SU-DHL-6 (cell line): ENCODE measurements at regions not wholly inside any gene's neighbourhood (a gene's known extent, or its start where the extent isn't known, plus 50 kb on each side); places are given as distances from the start of the nearest gene placed in this dataset.

Experiments used
- H2AFZ ChIP-seq: fragments of 200-600 bp; sonication (generic); 2 replicates; pipeline ENCODE4 v1.6.1; 2014; ENCODE audit warnings: low read depth, mild to moderate bottlenecking, moderate library complexity, mixed read lengths, antibody characterized with exemption, low read length; ENCODE audit not compliant: severe bottlenecking
- H3F3A ChIP-seq: fragments of 200-600 bp; shearing (Covaris generic); 2 replicates; pipeline ENCODE4 v1.6.0; 2016; ENCODE audit warnings: antibody characterized with exemption, mild to moderate bottlenecking; ENCODE audit not compliant: insufficient read depth
- H3K27ac ChIP-seq: fragments of 200-600 bp; sonication (generic); 2 replicates; pipeline ENCODE4 v1.5.1; 2016; ENCODE audit warnings: low read depth, mild to moderate bottlenecking, low read length, moderate library complexity, mixed read lengths
- H3K27me3 ChIP-seq: fragments of 200-600 bp; sonication (generic), shearing (Covaris generic); 2 replicates; pipeline ENCODE4 v1.6.0; 2014; ENCODE audit warnings: mild to moderate bottlenecking, low read length
- H3K36me3 ChIP-seq: fragments of 200-600 bp; sonication (generic); 2 replicates; pipeline ENCODE4 v1.6.1; 2014; ENCODE audit warnings: mild to moderate bottlenecking, low read length, mixed read lengths
- H3K4me2 ChIP-seq: fragments of 300-600, 200-600 bp; shearing (Covaris generic), sonication (generic); 2 replicates; pipeline ENCODE4 v1.6.0; 2014; ENCODE audit warnings: low read length, low read depth, mild to moderate bottlenecking; ENCODE audit not compliant: poor library complexity, severe bottlenecking
- H3K4me3 ChIP-seq: fragments of 200-600 bp; sonication (generic); 2 replicates; pipeline ENCODE4 v1.5.1; 2014; ENCODE audit warnings: antibody characterized with exemption, low read length, mild to moderate bottlenecking, mixed read lengths; ENCODE audit not compliant: insufficient read depth, poor library complexity, severe bottlenecking
- H3K79me2 ChIP-seq: fragments of 200-600 bp; sonication (generic); 2 replicates; pipeline ENCODE4 v1.6.1; 2014; ENCODE audit warnings: mild to moderate bottlenecking, low read length, moderate library complexity; ENCODE audit not compliant: insufficient read depth
- H3K9ac ChIP-seq: fragments of 200-600 bp; sonication (generic); 2 replicates; pipeline ENCODE4 v1.7.0; 2014; ENCODE audit warnings: mild to moderate bottlenecking, low read length
- H3K9me2 ChIP-seq: fragments of 200-600 bp; sonication (generic); replicated peaks from 2 replicates; pipeline ENCODE4 v1.6.1; 2014; ENCODE audit warnings: low read length; ENCODE audit not compliant: insufficient read depth
- H3K9me3 ChIP-seq: fragments of 200-600 bp; sonication (generic); 2 replicates; pipeline ENCODE4 v1.6.1; 2014; ENCODE audit warnings: low read length, mixed read lengths; ENCODE audit not compliant: insufficient read depth
- H4K20me1 ChIP-seq: fragments of 200-600 bp; sonication (generic); 2 replicates; pipeline ENCODE4 v1.6.1; 2014; ENCODE audit warnings: low read depth, mild to moderate bottlenecking, antibody characterized with exemption, low read length, moderate library complexity, mixed read lengths
- EZH2phosphoT487 ChIP-seq: fragments of 200-600 bp; sonication (generic), shearing (Covaris generic); conservative IDR thresholded peaks from 2 replicates; pipeline ENCODE4 v1.6.1; 2018; ENCODE audit warnings: mild to moderate bottlenecking, antibody characterized with exemption, low read length, moderate library complexity, mixed read lengths
- TF ChIP-seq, protein P1 (sequence below): fragments of 200-600 bp; sonication (generic); IDR thresholded peaks from one replicate; pipeline ENCODE4 v1.5.1; 2017; ENCODE audit warnings: antibody characterized with exemption, mild to moderate bottlenecking, low read length, moderate library complexity; ENCODE audit not compliant: insufficient read depth, poor library complexity, severe bottlenecking

DNA sequence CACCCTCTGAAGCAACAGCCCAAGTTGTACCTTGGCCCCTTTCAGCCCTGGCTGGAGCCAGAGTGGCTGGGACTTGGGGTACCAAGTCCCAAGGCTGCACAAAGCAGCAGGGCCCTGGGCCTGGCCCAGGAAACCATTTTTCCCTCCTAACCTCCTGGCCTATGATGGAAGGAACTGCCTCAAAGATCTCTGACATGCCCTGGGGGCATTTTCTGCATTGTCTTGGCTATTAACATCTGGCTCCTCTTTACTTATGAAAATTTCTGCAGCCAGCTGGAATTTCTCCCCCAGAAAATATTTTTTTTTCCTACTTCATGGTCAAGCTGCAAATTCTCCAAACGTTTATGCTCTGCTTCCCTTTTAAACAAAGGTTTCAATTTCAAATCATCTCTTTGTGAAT lies 269.4 kb upstream of the CDYL start:
- Histone ChIP-seq H3K4me2 (no peak overlapping the region), H3K27me3 (no peaks in the 10 kb centered on the region), H2AFZ (no peak overlapping the region), H3K4me3 (no peak overlapping the region), H3K79me2 (no peaks in the 10 kb centered on the region), H3K9me2 (no peaks in the 10 kb centered on the region), H3K36me3 (no peaks in the 10 kb centered on the region), H4K20me1 (no peaks in the 10 kb centered on the region), H3K27ac (no peak overlapping the region), H3F3A (no peaks in the 10 kb centered on the region), H3K9me3 (no peaks in the 10 kb centered on the region), H3K9ac (no peak overlapping the region)
- no peak for TF ChIP-seq EZH2phosphoT487
- TF ChIP-seq, protein P1, sequence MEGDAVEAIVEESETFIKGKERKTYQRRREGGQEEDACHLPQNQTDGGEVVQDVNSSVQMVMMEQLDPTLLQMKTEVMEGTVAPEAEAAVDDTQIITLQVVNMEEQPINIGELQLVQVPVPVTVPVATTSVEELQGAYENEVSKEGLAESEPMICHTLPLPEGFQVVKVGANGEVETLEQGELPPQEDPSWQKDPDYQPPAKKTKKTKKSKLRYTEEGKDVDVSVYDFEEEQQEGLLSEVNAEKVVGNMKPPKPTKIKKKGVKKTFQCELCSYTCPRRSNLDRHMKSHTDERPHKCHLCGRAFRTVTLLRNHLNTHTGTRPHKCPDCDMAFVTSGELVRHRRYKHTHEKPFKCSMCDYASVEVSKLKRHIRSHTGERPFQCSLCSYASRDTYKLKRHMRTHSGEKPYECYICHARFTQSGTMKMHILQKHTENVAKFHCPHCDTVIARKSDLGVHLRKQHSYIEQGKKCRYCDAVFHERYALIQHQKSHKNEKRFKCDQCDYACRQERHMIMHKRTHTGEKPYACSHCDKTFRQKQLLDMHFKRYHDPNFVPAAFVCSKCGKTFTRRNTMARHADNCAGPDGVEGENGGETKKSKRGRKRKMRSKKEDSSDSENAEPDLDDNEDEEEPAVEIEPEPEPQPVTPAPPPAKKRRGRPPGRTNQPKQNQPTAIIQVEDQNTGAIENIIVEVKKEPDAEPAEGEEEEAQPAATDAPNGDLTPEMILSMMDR = no peak

DNA sequence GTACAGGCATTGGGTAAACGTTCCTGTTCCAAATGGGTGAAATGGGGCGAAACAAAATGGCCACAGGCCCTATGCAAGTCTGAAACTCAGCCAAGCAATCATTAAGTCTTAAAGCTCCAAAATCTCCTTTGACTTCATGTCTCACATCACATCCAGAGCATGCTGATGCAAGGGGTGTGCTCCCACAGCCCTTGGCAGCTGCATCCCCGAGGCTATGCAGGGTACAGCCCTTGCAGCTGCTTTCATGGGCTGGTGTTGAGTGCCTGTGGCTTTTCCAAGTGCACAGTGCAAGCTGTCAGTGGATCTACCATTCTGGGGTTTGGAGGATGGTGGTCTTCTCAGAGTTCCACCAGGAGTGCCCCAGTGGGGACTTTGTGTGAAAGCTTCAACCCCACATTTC lies 270.0 kb upstream of the CDYL start:
- no peak overlapping the region for H3K4me2 ChIP-seq
- H3K9me2 ChIP-seq = no peaks in the 10 kb centered on the region
- no peak for TF ChIP-seq EZH2phosphoT487
- TF ChIP-seq, protein P1 = no peak
- no peaks in the 10 kb centered on the region for H4K20me1 ChIP-seq
- H3K27me3 ChIP-seq = no peaks in the 10 kb centered on the region
- H3K9me3 ChIP-seq = no peaks in the 10 kb centered on the region
- H3K9ac ChIP-seq = no peak overlapping the region
- no peaks in the 10 kb centered on the region for H3K79me2 ChIP-seq
- H3F3A ChIP-seq = no peaks in the 10 kb centered on the region
- no peak overlapping the region for H3K4me3 ChIP-seq
- no peak overlapping the region for H3K27ac ChIP-seq
- no peak overlapping the region for H2AFZ ChIP-seq
- no peaks in the 10 kb centered on the region for H3K36me3 ChIP-seq

DNA sequence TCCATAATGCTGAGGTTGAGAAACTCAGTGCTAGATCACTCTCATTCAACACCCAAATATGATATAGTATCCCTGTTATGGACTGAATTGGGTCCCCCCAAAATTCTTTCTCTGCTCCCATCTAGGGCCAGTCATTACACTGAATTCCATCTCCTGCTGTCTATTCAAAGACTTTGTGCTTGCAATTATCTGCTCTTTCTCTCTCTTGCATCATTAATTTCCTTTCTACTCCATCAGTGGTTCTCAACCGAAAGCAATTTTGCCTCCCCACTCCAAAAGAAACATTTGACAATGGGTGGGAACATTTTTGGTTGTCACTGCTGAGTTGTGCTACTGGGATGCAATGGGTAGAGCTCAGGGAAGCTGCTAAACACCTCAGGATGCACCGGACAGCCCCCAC lies 271.5 kb upstream of the CDYL start:
- Histone ChIP-seq H2AFZ (no peak overlapping the region), H3K27me3 (no peaks in the 10 kb centered on the region), H3K79me2 (no peaks in the 10 kb centered on the region), H3K27ac (no peak overlapping the region), H3K36me3 (no peaks in the 10 kb centered on the region), H3K4me2 (no peak overlapping the region), H3F3A (no peaks in the 10 kb centered on the region), H3K4me3 (no peak overlapping the region), H4K20me1 (no peaks in the 10 kb centered on the region), H3K9me3 (no peaks in the 10 kb centered on the region), H3K9ac (no peak overlapping the region), H3K9me2 (no peaks in the 10 kb centered on the region)
- TF ChIP-seq, protein P1 = no peak
- no peak for TF ChIP-seq EZH2phosphoT487

DNA sequence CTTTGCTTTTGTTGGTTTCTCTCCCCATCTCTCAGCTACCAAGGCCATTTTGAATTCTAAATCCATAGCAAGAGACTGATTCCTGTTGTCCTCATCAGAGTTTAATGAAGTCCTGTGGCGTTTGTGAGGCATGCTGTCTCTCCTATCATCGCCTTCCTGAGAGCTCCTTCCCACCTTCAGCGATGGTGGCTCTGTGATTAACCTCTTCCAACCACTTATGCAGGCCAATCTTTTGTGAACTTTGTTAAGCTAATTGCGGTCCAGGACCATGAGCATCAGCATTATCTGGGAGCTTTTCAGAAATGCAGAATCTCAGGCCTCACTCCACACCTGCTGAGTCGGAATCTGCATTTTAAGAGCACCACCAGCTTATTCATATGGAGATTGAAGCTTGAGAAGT lies 272.5 kb upstream of the CDYL start:
- no peaks in the 10 kb centered on the region for H3K9me2 ChIP-seq
- no peaks in the 10 kb centered on the region for H3K79me2 ChIP-seq
- no peaks in the 10 kb centered on the region for H3K27me3 ChIP-seq
- H3K27ac ChIP-seq = no peak overlapping the region
- no peaks in the 10 kb centered on the region for H3F3A ChIP-seq
- TF ChIP-seq EZH2phosphoT487 = no peak
- TF ChIP-seq, protein P1 = no peak
- no peaks in the 10 kb centered on the region for H3K9me3 ChIP-seq
- no peaks in the 10 kb centered on the region for H4K20me1 ChIP-seq
- H2AFZ ChIP-seq = no peak overlapping the region
- H3K9ac ChIP-seq = no peak overlapping the region
- no peaks in the 10 kb centered on the region for H3K36me3 ChIP-seq
- no peak overlapping the region for H3K4me2 ChIP-seq
- no peak overlapping the region for H3K4me3 ChIP-seq
